Upper lobe of left lung (tissue), 6 donors: ENCODE measurements at regions not wholly inside any gene's neighbourhood (a gene's known extent, or its start where the extent isn't known, plus 50 kb on each side); places are given as distances from the start of the nearest gene placed in this dataset.
A peak's percentile ranks its signal among the peaks of the same experiment; 100 is the strongest.

Source experiments
- ATAC-seq, 2 donors: fragments of 200-7000 bp; cut with Tn5 transposase; one replicate each; pipeline ENCODE4 v1.9.1; 2022; ENCODE audit warnings: mild to moderate bottlenecking in 2 of 2, moderate library complexity in 2 of 2; ENCODE audit not compliant: low FRiP score in 2 of 2
- DNase-seq, 2 donors: peaks; one replicate each; pipeline ENCODE4 v3.0.0-alpha.2; 2019 to 2020
- H3K27ac ChIP-seq, 4 donors: fragments of 200-600 bp; sonication (generic); one replicate each; pipeline ENCODE4 v1.5.1; 2016 to 2019
- H3K27me3 ChIP-seq, 4 donors: fragments of 200-600 bp; sonication (generic); one replicate each; pipeline ENCODE4 v1.5.1; 2017 to 2019
- H3K36me3 ChIP-seq, 4 donors: fragments of 200-600 bp; sonication (generic); one replicate each; pipeline ENCODE4 v1.5.1; 2016 to 2019
- H3K4me1 ChIP-seq, 4 donors: fragments of 200-600 bp; sonication (generic); one replicate each; pipeline ENCODE4 v1.5.1; 2018 to 2019
- H3K4me3 ChIP-seq, 4 donors: fragments of 200-600 bp; sonication (generic); one replicate each; pipeline ENCODE4 v1.5.1; 2017 to 2019; ENCODE audit warnings: mild to moderate bottlenecking in 2 of 4, moderate library complexity in 1 of 4
- H3K9me3 ChIP-seq, 4 donors: fragments of 200-600 bp; sonication (generic); one replicate each; pipeline ENCODE4 v1.5.1; 2018 to 2019
- EP300 ChIP-seq, 4 donors: sonication (generic); formaldehyde crosslinking; IDR thresholded peaks; one replicate each; pipeline ENCODE4 v1.5.1; 2017; ENCODE audit warnings: antibody characterized with exemption in 4 of 4, control low read depth in 2 of 4
- POLR2A ChIP-seq, 4 donors: fragments of 450-650 bp; IDR thresholded peaks; one replicate each; pipeline ENCODE4 v1.5.1; 2016 to 2017; ENCODE audit warnings: antibody characterized with exemption in 4 of 4, mild to moderate bottlenecking in 2 of 4
- POLR2AphosphoS5 ChIP-seq, 2 donors: sonication (generic); formaldehyde crosslinking; IDR thresholded peaks; one replicate each; pipeline ENCODE4 v1.5.1; 2017; ENCODE audit warnings: antibody characterized with exemption in 2 of 2
- WGBS, 2 donors: methylation state at CpG; one replicate each; pipeline ENCODE4 v1.1.5; 2017 to 2018; 5-methylcytosine and 5-hydroxymethylcytosine counted together
- TF ChIP-seq, protein P1 (sequence below), 6 experiments: fragments of 450-650 bp in 4 of 6; fragments of 200-600 bp in 2 of 6; sonication (generic) in 2 of 6; IDR thresholded peaks; one replicate each; pipeline ENCODE4 v1.5.1; 2016 to 2019; ENCODE audit warnings: antibody characterized with exemption in 6 of 6
- donor health status: DM: no; HTN: no; CAD: no; lungs with moderate emphysema.
- donor health status: DM: no; HTN: yes; CAD: no; lungs with severe emphysema.

DNA sequence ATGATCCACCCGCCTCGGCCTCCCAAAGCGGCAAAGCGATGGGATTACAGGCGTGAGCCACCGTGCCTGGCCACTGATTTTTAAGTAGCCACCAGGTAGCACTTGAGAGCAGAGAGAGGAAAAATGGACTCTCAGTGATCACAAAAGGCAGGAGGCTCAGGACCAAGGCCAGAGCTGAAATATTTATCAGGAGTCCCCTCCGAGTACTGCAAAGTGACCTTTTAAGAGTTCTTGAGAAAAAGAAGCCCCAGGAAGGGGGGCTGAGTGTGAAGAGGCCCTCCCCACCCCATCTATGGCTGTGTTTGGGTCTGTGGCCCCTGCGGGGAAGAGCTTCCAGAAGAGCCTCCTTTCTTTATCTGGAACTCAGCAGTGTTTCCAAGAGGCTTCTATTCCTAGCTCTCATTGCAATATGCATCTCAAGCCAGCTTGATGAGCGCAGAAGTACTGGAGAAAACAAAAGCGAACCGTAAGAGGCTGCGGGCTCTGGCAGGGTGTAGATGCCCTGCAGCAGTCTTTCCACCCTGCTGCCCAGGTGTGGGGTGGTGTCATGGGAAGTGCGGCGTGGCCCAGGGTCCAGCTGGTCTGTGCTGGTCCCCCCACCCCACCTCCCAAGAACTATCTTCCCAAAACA is 75.5 kb upstream of the CDK20 start:
- H3K27ac ChIP-seq: no peak overlapping the region
- H3K36me3 ChIP-seq: no peaks in the 10 kb centered on the region
- no peaks in the 10 kb centered on the region for H3K4me1 ChIP-seq
- H3K4me3 ChIP-seq: no peak overlapping the region
- H3K9me3 ChIP-seq: peaks cover under 1 to 3% (median 2%) of the 10 kb centered on the region in 4 donors
- H3K27me3 ChIP-seq: no peaks in the 10 kb centered on the region
- DNase-seq: peak in 1 of 2 donors; percentile 34
- WGBS, 2 donors: 81 to 88% methylated on average over 14 of the region's 14 CpGs
- ATAC-seq: no peak
- TF ChIP-seq, protein P1, sequence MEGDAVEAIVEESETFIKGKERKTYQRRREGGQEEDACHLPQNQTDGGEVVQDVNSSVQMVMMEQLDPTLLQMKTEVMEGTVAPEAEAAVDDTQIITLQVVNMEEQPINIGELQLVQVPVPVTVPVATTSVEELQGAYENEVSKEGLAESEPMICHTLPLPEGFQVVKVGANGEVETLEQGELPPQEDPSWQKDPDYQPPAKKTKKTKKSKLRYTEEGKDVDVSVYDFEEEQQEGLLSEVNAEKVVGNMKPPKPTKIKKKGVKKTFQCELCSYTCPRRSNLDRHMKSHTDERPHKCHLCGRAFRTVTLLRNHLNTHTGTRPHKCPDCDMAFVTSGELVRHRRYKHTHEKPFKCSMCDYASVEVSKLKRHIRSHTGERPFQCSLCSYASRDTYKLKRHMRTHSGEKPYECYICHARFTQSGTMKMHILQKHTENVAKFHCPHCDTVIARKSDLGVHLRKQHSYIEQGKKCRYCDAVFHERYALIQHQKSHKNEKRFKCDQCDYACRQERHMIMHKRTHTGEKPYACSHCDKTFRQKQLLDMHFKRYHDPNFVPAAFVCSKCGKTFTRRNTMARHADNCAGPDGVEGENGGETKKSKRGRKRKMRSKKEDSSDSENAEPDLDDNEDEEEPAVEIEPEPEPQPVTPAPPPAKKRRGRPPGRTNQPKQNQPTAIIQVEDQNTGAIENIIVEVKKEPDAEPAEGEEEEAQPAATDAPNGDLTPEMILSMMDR (IDR thresholded peaks at IDR 0.05): no peak
- no peak for TF ChIP-seq EP300 (IDR thresholded peaks at IDR 0.05)
- TF ChIP-seq POLR2A (IDR thresholded peaks at IDR 0.05): no peak
- no peak for TF ChIP-seq POLR2AphosphoS5 (IDR thresholded peaks at IDR 0.05)

DNA sequence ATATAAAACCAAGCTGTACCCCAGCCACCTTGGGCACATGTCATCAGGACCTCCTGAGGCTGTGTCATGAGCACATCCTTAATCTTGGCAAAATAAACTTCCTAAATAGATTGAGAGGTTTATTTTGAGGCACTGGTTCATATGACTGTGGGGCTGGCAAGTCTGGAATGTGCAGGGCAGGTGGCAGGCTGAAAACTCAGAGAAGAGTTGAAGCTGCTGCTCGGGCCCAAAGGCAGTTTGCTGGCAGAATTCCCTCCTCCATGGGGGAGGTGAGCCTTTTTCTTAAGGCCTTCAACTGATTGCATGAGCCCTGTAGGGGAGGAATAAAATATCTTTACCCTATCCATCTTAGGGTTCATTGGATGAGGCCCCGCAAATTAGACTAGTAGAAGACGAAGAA is 72.2 kb upstream of the CDK20 start:
- no peak overlapping the region for H3K4me3 ChIP-seq
- no peaks in the 10 kb centered on the region for H3K27me3 ChIP-seq
- H3K27ac ChIP-seq: no peak overlapping the region
- DNase-seq (no peak), ATAC-seq (no peak)
- TF ChIP-seq POLR2A (IDR thresholded peaks at IDR 0.05) (no peak), EP300 (IDR thresholded peaks at IDR 0.05) (no peak), POLR2AphosphoS5 (IDR thresholded peaks at IDR 0.05) (no peak)
- TF ChIP-seq, protein P1 (IDR thresholded peaks at IDR 0.05): no peak
- H3K4me1 ChIP-seq: no peaks in the 10 kb centered on the region
- H3K36me3 ChIP-seq: no peaks in the 10 kb centered on the region
- H3K9me3 ChIP-seq: peaks cover 11 to 19% (median 16%) of the 10 kb centered on the region in 4 donors
- WGBS, 2 donors: 76 to 81% methylated on average over 3 of the region's 3 CpGs

DNA sequence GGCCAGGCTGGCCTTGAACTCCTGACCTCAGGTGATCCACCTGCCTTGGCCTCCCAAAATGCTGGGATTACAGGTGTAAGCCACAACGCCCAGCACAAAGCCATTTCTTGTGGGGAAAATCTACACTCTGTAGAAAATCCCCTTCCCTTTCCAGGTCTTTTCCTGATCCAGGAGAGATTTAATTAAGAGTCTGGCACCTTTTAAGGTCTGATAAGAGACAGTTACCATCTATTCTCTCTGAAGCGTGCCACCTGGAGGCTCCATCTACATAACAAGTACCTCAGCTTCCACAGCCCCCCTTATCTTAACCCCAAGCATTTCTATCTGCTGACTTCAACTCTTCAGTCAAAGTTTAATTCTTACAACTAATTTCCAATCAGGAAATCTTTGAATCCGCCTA is 71.4 kb upstream of the CDK20 start:
- no peak for TF ChIP-seq EP300 (IDR thresholded peaks at IDR 0.05)
- TF ChIP-seq, protein P1 (IDR thresholded peaks at IDR 0.05): no peak
- TF ChIP-seq POLR2A (IDR thresholded peaks at IDR 0.05): no peak
- DNase-seq (no peak), ATAC-seq (no peak)
- Histone ChIP-seq H3K27me3 (no peaks in the 10 kb centered on the region), H3K4me1 (no peaks in the 10 kb centered on the region), H3K4me3 (no peak overlapping the region), H3K9me3 (peaks cover 11 to 19% (median 16%) of the 10 kb centered on the region in 4 donors), H3K36me3 (no peaks in the 10 kb centered on the region), H3K27ac (no peak overlapping the region)
- 83 to 85% methylated on average over 3 of the region's 3 CpGs for WGBS, 2 donors

DNA sequence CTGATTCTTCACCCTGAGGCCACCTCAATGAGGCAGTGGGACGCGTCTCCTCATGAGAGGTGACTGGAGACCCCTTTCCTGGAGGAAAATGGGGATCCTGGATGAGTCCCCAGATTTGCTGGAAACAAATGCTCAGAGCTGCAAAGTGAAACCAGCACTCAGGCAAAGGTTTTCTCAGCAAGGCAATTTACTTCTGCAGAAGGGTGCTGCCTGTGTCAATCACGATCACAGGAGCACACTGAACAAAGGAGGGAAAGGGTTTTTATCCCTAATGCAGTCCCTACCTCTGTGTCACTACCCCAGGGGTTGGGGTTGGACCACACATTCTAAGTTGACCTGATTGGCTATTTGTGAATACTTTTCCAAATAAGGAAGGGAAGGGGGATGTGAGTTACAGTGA is 69.9 kb upstream of the CDK20 start:
- Histone ChIP-seq H3K9me3 (peaks cover 11 to 19% (median 16%) of the 10 kb centered on the region in 4 donors), H3K4me3 (no peak overlapping the region), H3K27ac (no peak overlapping the region), H3K4me1 (no peaks in the 10 kb centered on the region), H3K27me3 (no peaks in the 10 kb centered on the region), H3K36me3 (no peaks in the 10 kb centered on the region)
- WGBS, 2 donors: 97 to 100% methylated on average over 2 to 3 of the region's 3 CpGs
- TF ChIP-seq, protein P1 (IDR thresholded peaks at IDR 0.05): no peak
- TF ChIP-seq POLR2A (IDR thresholded peaks at IDR 0.05) (no peak), EP300 (IDR thresholded peaks at IDR 0.05) (no peak), POLR2AphosphoS5 (IDR thresholded peaks at IDR 0.05) (no peak)
- ATAC-seq (no peak), DNase-seq (no peak)

DNA sequence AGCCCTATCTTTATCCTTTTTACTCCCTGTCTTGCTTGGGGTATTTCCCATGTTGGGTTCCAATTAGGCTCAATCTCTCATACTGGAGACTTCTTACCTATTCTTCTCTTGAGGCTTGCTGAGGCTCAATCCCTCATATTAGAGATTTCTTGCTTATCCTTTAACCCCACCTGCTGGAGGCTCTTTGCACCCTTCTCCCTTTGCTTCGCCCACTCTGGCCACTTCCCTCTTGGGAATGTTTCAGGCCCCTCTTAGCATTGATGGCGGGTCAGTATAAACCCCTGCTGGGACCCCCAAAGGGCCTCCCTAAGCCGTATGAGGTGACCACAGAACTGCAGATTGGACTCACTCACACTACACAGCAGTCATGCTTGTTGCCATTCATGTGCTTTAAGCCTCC is 69.3 kb upstream of the CDK20 start:
- 66 to 87% methylated on average over 3 of the region's 3 CpGs for WGBS, 2 donors
- no peak for TF ChIP-seq EP300 (IDR thresholded peaks at IDR 0.05)
- no peak for TF ChIP-seq POLR2AphosphoS5 (IDR thresholded peaks at IDR 0.05)
- TF ChIP-seq, protein P1 (IDR thresholded peaks at IDR 0.05): no peak
- TF ChIP-seq POLR2A (IDR thresholded peaks at IDR 0.05): no peak

More for the DNA sequence above, 69.3 kb upstream of the CDK20 start:
- Histone ChIP-seq H3K4me1 (no peaks in the 10 kb centered on the region), H3K4me3 (no peak overlapping the region), H3K36me3 (no peaks in the 10 kb centered on the region), H3K27me3 (no peaks in the 10 kb centered on the region), H3K9me3 (peaks cover 11 to 20% (median 18%) of the 10 kb centered on the region in 4 donors), H3K27ac (no peak overlapping the region)
- no peak for DNase-seq
- no peak for ATAC-seq
